Thyroid gland (tissue), 4 donors: ENCODE measurements at regions not wholly inside any gene's neighbourhood (a gene's known extent, or its start where the extent isn't known, plus 50 kb on each side); places are given as distances from the start of the nearest gene placed in this dataset.

Experiments used
- DNase-seq, 2 donors: peaks; one replicate each; pipeline ENCODE4 v3.0.0-alpha.2; 2019
- H3K27ac ChIP-seq, 3 donors: fragments of 200-600 bp; sonication (generic); 1 replicate in 2 of 3; 2 replicates in 1 of 3; pipeline ENCODE4 v1.5.1; 2016 to 2019; ENCODE audit warnings: mild to moderate bottlenecking in 1 of 3, moderate library complexity in 1 of 3
- H3K27me3 ChIP-seq: fragments of 200-600 bp; sonication (generic); one replicate; pipeline ENCODE4 v1.5.1; 2019
- H3K36me3 ChIP-seq, 2 donors: fragments of 200-600 bp; sonication (generic); one replicate each; pipeline ENCODE4 v1.5.1; 2016 to 2019
- H3K4me1 ChIP-seq, 2 donors: fragments of 200-600 bp; sonication (generic); one replicate each; pipeline ENCODE4 v1.5.1; 2017 to 2019
- H3K4me3 ChIP-seq, 3 donors: fragments of 200-600 bp; sonication (generic); replicated peaks in 1 of 3; 1 replicate in 2 of 3; 2 replicates in 1 of 3; pipeline ENCODE4 v1.5.1; 2016; ENCODE audit warnings: mild to moderate bottlenecking in 1 of 3
- H3K9me3 ChIP-seq: fragments of 200-600 bp; sonication (generic); one replicate; pipeline ENCODE4 v1.5.1; 2017
- CTCF ChIP-seq, 6 experiments: fragments of 200-600 bp in 3 of 6; fragments of 450-650 bp in 3 of 6; sonication (generic) in 3 of 6; IDR thresholded peaks; one replicate each; pipeline ENCODE4 v1.5.1; 2016 to 2019; ENCODE audit warnings: antibody characterized with exemption in 6 of 6, mild to moderate bottlenecking in 2 of 6, inconsistent platforms in 1 of 6, moderate library complexity in 1 of 6
- POLR2A ChIP-seq, 2 donors: fragments of 450-650 bp; IDR thresholded peaks; one replicate each; pipeline ENCODE4 v1.6.1; 2017; ENCODE audit warnings: antibody characterized with exemption in 2 of 2, mild to moderate bottlenecking in 2 of 2, moderate library complexity in 1 of 2
- whole genome bisulfite sequencing, 2 donors: methylation state at CpG; one replicate each; pipeline ENCODE4 v1.1.5; 2017; 5-methylcytosine and 5-hydroxymethylcytosine counted together
- intact Hi-C: fragments of 100-400 bp; cut with DNase I; formaldehyde crosslinking; loops from one replicate; pipeline ENCODE4 v1.15.1; 2023

GRCh38 chr21:27293239-27293638 is 326.4 kb upstream of the ADAMTS5 start:
- WGBS, 2 donors = 88 to 92% methylated on average over 1 of the region's 1 CpG
- Histone ChIP-seq H3K27ac (no peak overlapping the region), H3K4me1 (no peaks in the 10 kb centered on the region), H3K9me3 (no peaks in the 10 kb centered on the region), H3K36me3 (no peaks in the 10 kb centered on the region), H3K4me3 (no peak overlapping the region), H3K27me3 (no peaks in the 10 kb centered on the region)
- intact Hi-C loops = no loop called here
- DNase-seq = no peak
- TF ChIP-seq CTCF (IDR thresholded peaks at IDR 0.05) = no peak
- no peak for TF ChIP-seq POLR2A (IDR thresholded peaks at IDR 0.05)

- Histone ChIP-seq H3K9me3 (no peaks in the 10 kb centered on the region), H3K27me3 (no peaks in the 10 kb centered on the region), H3K36me3 (no peaks in the 10 kb centered on the region), H3K27ac (no peak overlapping the region), H3K4me1 (no peaks in the 10 kb centered on the region), H3K4me3 (no peak overlapping the region)
- intact Hi-C loops = no loop called here
- TF ChIP-seq POLR2A (IDR thresholded peaks at IDR 0.05) (no peak), CTCF (IDR thresholded peaks at IDR 0.05) (no peak)
- WGBS, 2 donors = 82 to 85% methylated on average over 2 of the region's 2 CpGs
- no peak for DNase-seq
Observed at GRCh38 chr21:27292783-27293182, 325.9 kb upstream of the ADAMTS5 start.

GRCh38 chr21:27292229-27292628 is 325.3 kb upstream of the ADAMTS5 start:
- no peak overlapping the region for H3K4me3 ChIP-seq
- H3K27ac ChIP-seq = no peak overlapping the region
- intact Hi-C loops = no loop called here
- TF ChIP-seq CTCF (IDR thresholded peaks at IDR 0.05) (no peak), POLR2A (IDR thresholded peaks at IDR 0.05) (no peak)
- H3K36me3 ChIP-seq = no peaks in the 10 kb centered on the region
- no peaks in the 10 kb centered on the region for H3K27me3 ChIP-seq
- H3K9me3 ChIP-seq = no peaks in the 10 kb centered on the region
- DNase-seq = no peak
- no peaks in the 10 kb centered on the region for H3K4me1 ChIP-seq

- no peaks in the 10 kb centered on the region for H3K36me3 ChIP-seq
- intact Hi-C loops = no loop called here
Observed at GRCh38 chr21:27291006-27291405, 324.1 kb upstream of the ADAMTS5 start.

GRCh38 chr21:27290028-27290427 is 323.1 kb upstream of the ADAMTS5 start:
- WGBS, 2 donors = 42 to 49% methylated on average over 3 of the region's 3 CpGs
- no peaks in the 10 kb centered on the region for H3K27me3 ChIP-seq
- DNase-seq = no peak
- no peak overlapping the region for H3K27ac ChIP-seq
- TF ChIP-seq POLR2A (IDR thresholded peaks at IDR 0.05) = no peak
- no peak for TF ChIP-seq CTCF (IDR thresholded peaks at IDR 0.05)
- no peak overlapping the region for H3K4me3 ChIP-seq
- H3K9me3 ChIP-seq = no peaks in the 10 kb centered on the region
- H3K36me3 ChIP-seq = no peaks in the 10 kb centered on the region
- intact Hi-C loops = no loop called here
- H3K4me1 ChIP-seq = no peaks in the 10 kb centered on the region

More at GRCh38 chr21:27291006-27291405, 324.1 kb upstream of the ADAMTS5 start:
- DNase-seq = no peak
- Histone ChIP-seq H3K4me3 (no peak overlapping the region), H3K4me1 (no peaks in the 10 kb centered on the region), H3K27ac (no peak overlapping the region), H3K27me3 (no peaks in the 10 kb centered on the region), H3K9me3 (no peaks in the 10 kb centered on the region)
- 92 to 95% methylated on average over 1 of the region's 1 CpG for WGBS, 2 donors
- no peak for TF ChIP-seq POLR2A (IDR thresholded peaks at IDR 0.05)
- TF ChIP-seq CTCF (IDR thresholded peaks at IDR 0.05) = no peak
